ENCODE measurements at regions not wholly inside any gene's neighbourhood (a gene's known extent, or its start where the extent isn't known, plus 50 kb on each side); places are given as distances from the start of the nearest gene placed in this dataset.
"Not testable (repeated sequence)": the region's sequence is repeated elsewhere in the genome, so short reads cannot be mapped to it uniquely, and the experiment has no call there.

- no peak for DNase-seq
Measured at GRCh38 chr4:123501733-123502132, 105.1 kb downstream of the SPRY1 start.

DNA sequence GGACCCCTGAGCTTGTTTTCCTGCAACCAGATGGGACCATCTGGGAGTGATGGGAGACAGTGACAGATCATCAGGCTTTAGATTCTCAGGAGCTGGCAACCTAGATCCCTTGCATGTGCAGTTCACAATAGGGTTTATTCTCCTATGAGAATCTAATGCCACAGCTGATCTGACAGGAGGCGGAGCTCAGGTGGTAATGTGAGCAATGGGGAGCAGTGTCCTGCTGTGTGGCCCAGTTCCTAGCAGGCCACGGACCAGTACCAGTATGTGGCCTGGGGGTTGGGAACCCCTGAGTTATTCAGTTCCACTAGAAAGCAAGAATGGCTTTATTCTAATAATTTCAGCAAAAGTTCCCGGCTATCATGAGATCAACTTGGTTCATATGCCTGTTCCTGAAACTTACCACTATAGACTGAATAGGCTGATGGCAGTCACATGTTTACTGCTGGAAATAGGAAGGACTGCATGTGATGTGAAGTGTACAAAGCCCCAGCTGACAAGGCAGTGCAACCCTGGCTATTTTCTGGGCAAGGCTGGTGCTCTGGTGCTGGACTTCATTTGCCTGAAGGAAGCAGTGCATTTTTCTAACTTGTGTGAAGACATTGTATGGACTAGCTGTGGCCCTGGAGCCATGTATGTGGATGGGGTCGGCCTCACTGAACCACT, 107.2 kb downstream of the SPRY1 start:
- DNase-seq = no peak

DNA sequence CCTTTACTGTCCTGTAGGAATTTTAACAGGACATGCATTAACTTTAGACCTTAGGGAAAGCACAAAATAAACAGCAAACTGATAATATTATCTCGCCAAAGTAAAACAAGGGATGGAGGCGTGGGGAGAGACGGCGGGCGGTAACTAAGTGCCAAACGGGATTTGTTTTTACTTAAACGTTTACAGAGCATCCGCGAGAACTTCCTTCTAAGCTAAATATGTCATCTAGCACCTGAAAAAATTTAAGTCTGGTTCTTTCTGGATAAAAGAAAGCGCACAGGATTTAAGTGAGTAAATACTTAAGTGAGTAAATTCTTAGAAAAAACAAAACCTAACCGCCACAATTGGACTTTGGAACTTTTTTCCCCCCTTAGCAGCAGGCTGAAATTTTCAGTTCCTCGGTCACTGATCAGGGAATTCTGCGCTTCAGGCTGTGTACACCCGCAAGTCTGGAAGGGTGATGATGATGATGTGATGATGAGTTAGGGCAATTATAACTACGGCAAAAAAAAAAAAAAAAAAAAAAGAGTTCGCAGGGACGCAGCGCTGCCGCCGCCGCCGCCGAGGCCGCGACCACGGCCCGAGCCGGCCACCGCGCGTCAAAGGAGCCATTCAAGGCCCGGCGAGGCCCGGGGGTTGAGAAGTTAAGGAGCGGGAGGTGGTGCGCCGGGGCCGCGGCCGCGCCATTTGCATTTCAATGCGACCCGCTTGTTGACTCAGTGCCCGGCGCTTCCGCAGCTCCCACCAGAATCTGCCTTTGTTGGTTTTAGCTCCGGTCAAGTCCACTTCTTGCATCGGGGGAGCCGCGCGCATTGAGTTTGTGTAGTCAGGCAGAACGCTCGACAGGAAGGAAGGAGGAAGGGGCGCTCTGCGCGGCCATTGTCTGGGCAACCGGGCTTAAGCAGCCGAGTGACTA, 108.8 kb downstream of the SPRY1 start:
- DNase-seq = peak; percentile 87

DNA sequence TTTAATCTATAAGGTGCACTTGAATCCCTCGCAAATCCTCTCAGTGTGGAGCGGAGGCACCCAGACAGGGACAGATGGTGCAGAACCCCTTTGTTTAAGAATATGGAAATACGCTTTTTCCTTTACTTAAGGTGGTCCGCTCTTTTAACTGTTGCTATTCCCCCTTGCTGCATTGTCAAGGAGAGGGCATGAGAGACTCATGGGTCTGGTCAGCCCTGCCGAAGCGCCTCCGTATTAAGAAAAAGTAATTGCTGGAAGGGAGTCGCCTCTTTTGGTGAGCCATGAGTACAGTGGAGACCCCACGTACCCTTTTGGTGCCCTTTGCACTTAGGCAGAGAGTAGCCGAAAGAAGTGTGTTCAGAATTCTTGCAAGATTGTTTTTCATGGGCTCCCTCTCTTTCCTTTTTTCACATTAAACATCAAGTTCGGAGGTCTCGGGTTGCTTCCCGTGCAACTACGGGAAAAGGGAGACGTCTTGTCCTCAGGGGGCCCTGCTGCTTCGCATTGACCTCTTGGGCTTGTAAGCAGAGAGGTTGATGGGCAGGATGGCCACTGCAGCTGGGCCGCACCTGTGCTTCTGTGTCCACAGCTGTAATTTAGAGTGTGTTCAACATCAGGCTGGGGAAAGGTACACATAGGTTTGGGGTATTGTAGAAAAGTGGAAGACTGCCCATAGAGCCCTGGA, 109.6 kb downstream of the SPRY1 start:
- peak; percentile 44 for DNase-seq

DNA sequence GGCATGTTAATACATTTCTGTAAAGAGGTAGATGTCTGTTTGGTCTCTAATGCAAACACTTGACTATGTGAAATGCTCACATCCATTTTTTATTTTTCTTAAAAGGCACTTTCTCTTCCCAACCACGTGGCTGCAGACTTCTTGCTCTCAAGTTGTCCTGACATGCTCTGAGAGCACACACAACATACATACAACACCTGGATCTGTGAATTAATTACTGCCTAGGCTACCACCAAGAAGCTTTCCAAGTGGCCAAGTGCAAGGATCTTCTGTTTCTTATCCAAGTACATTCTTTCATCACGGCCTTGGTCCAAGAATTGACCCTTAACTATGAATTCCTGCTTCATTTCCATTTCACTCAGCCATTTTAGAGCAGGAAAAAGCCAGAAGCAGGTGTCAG, 110.8 kb downstream of the SPRY1 start:
- DNase-seq = no peak

DNA sequence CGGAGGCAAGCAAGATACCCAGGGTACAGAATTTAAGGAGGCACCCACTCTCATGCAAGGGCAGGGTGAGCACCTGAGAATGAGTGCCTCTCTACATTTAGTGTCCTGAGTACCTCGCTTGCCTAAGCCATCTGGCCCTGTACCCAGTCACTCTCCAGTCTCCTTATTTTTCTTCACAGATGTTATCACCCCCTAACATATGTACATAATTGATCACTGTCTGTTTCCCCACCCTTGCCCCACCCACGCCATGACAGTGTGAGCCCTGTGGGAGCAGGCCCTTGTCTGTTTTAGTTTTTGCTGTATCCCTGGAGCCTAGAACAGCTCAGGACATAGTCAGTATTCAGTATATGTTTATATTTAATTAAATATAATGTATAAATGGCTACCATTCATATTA, 113.6 kb downstream of the SPRY1 start:
- DNase-seq = no peak

DNA sequence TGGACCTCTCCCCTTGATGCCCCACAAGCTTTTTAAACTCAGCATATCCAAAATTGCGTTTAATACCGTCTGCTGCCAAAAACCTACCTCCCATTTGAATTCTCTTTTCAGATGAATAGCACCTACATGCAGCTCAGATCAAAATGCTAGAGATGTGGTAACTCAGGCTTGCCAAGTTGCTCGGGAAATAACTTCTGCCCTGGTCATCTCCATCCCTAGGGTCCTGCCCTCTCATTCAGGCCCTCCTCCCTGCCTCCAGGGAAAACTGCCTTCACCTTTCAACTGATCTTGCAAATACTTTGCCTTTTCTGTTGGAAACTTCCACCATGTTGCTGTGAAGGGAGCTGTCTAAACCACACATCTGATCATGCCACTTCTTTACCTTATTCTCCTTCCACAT, 114.1 kb downstream of the SPRY1 start:
- DNase-seq = no peak

DNA sequence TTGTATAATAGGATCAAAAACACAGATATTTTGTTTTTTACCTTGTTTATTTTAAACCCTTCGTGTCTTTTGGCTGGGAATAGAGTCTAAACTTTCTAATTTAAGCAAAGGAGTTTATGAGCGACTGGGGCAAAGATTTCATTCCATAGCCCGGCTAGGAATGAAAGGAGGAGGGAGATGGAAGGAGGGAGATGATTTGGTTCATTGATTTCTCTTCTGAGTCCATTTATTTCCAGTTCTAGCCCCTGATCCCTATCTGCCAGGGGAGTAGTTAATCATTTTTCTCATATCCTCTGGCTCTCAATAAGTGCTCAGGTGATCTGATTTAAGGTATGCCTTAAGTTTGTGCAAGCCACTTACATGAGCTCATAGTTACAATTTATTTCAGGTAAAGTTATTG, 120.0 kb downstream of the SPRY1 start:
- no peak for DNase-seq

DNA sequence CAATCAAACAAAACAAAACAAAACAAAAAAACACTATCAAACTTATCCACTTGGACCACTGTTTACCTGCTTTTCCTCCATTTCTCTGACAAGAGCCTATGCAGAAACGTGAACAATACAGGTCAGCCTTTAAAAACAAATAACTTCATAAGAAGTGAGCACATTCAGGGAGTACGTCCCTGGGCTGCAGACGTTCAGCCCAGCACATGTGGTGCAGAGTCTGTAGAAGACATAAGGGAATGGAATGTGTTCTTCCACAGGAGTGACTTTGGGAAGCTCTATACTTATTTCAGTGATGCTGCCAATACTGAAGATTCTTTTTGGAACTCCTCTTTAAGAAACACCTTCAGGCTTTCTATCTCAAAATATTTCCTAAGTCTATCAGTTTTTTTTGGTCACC, 120.6 kb downstream of the SPRY1 start:
- DNase-seq = no peak

- no peak for DNase-seq
Measured at GRCh38 chr4:123517971-123518370, 121.4 kb downstream of the SPRY1 start.

DNA sequence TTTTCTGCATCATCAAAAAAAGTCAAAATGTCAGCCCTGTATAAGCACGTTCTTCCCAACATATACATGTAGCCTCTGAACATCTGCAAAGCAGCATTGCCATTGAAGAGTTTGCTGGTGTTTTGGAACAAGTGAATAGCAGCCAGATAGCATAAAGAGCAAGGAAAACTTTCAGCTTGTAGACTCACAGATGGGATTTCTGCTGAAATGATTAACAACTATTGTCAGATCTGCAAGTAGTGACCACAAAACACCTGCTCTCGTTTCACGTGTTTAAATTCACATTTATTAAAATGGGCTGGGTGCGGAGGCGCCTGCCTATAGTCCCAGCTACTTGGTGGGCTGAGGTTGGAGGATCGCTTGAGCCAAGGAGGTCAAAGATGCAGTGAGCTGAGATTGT, 123.7 kb downstream of the SPRY1 start:
- DNase-seq = peak; percentile 34

DNA sequence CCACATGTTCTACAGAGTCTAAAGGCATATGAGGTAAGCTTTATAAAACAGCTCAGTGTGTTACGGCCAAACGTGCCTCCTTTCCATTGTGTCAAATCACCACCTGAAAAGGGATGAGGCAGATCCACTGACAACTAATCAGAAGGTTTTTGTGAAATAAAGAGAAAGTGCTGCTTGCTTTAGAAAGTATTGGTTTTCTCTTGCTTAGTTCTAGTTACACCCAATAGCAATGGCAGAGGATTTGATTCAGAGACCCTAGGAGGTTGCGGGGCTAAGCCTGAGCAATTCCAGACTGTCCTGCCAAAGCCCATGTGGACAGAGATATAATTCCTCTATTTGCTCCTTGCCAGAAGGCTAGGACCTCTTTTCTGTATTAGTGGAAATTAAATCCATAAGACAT, 125.5 kb downstream of the SPRY1 start:
- DNase-seq = peak; percentile 43

DNA sequence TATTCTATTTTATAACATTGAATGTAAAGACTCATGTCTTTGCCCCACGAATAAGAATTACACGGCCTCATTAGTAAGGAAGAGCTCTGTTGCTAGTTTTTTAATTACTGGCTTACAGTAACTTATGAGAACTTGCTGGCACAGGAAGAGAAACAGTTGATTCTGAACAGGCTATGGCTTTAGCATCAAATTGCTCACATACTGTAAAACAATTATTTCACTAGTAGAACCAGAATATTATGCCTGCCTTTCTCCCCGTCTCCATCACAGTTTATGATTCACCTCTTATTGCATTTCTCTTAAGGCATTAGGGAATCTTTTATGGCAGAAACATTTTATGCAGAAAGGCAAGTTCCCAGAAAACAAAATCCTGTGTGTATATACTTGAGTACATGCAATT, 126.1 kb downstream of the SPRY1 start:
- no peak for DNase-seq

- DNase-seq = no peak
Measured at GRCh38 chr4:123524958-123525628, 128.5 kb downstream of the SPRY1 start.

DNA sequence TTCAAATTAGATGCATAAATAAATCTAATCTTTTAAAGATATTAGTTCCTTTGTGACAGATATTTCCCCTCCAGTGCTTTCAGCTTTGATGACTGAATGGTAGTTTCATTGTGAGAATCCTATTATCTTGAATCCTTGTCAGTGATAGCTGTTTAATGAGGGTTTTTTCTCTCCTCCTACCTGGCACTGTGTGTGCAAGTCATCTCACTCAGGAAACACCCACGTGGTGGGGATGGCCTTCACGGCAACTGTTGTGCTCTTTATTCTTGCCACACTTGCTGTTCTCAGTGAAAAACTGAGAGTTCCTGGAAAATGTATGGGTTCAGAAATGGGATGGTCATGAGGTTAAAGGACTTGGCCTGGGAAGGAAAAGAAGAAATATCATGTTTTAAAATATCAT, 129.9 kb downstream of the SPRY1 start:
- DNase-seq = no peak

GRCh38 chr4:123528501-123529277, 132.1 kb downstream of the SPRY1 start:
- DNase-seq = no peak

DNA sequence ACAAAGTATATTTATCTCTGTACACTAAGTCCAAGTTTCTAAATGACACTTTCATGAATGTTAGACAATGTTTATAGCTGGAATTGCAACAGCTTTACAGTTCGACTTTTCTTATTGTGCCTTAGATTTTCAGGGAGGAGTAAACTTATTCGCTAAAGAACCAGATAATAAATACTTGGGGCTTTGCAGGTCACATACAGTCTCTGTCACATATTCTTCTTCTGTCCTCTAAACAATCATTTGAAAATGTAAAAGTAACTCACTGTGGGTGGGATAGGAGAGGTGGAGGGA, 132.6 kb downstream of the SPRY1 start:
- DNase-seq = no peak

DNA sequence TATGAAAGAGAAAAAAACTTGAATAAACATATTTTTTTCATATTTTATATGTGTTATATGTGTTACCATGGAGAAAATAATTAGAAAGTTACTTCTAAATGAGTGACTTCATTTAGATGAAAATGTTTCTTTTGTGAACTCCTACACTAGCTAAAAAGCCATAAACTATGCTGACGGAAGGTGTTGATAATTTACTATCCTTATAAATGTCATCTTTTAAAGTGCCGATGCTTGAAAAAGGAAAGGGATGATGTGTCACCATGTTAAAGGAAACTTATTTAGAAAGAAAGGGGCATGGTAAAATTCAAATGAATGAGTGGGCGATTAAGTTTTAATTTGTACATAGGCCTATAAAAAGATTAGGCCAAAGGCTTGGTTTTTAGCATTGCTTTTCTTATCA, 133.8 kb downstream of the SPRY1 start:
- DNase-seq = no peak

DNA sequence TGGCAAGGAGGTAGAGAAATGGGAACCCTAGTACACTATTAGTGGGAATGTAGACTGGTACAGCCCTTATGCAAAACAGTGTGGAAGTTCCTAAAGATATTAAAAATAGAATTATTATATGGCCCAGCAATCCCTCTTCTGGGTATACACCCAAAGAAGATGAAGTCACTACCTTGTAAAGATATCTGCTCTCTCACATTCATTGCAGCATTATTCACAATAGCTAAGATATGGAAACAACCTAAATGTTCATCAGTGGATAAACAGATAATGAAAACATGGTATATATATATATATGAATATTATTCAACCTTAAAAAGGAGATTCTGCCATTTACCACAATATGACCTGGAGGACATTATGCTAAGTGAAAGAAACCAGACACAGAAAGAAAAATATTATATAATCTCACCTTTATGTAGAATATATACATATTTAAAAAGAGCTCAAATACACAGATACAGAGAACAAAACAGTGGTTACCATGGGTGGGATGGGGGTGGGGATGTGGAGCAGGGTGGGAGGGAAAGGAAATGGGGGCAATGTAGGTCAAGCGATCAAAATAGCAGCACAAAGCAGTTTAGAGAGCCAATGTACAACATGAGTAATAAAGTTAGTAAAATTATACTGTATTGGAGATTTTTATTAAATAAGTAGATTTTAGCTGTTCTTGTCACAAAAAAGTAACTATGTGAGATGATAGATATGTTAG, 138.6 kb downstream of the SPRY1 start:
- no peak for DNase-seq

DNA sequence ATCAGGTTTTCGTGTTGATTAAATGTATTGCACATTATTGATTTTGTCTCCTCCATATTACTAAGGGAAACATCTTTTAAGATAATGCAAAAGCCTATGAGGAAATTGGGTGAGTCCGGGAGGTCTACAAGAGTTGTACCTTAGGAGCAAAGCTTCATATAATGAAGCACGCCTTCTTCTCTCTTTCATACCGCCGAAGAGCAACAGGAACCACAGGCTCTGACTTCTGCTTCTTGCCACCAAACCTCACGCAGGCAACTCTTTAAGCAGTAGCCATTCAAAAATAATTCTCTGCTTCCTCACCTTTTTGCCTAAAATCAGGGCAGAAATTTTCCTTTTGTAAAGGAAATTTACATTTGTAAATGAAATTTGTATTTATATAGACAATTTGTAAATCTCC, 139.6 kb downstream of the SPRY1 start:
- no peak for DNase-seq

- DNase-seq = not testable (repeated sequence)
Measured at GRCh38 chr4:123537906-123538402, 141.4 kb downstream of the SPRY1 start.
